ENCODE measurements at regions not wholly inside any gene's neighbourhood (a gene's known extent, or its start where the extent isn't known, plus 50 kb on each side); places are given as distances from the start of the nearest gene placed in this dataset.

- no peak for TF ChIP-seq CTCF (IDR thresholded peaks at IDR 0.05)
- no peak for TF ChIP-seq POLR2A (IDR thresholded peaks at IDR 0.05)
- no peak for TF ChIP-seq POLR2AphosphoS5 (IDR thresholded peaks at IDR 0.05)
- no peak for TF ChIP-seq EP300 (IDR thresholded peaks at IDR 0.05)
These were observed 137.1 kb upstream of the FAM13C start for GRCh38 chr10:59499460-59499859.
